ENCODE measurements at regions not wholly inside any gene's neighbourhood (a gene's known extent, or its start where the extent isn't known, plus 50 kb on each side); places are given as distances from the start of the nearest gene placed in this dataset.

GRCh38 chr13:44255771-44256364 is 117.8 kb upstream of the SERP2 start:
- DNase-seq (ENCODE audit: low read depth, low spot score), result no peak
- POLR2A ChIA-PET, result no interaction called here
- H3K4me3 ChIP-seq (ENCODE audit: low read depth, low read length), result no peak overlapping the region
- TF ChIP-seq CTCF (IDR thresholded peaks at IDR 0.05; ENCODE audit: insufficient read depth, low read length, missing control alignments), result no peak
- CTCF ChIA-PET, result interaction anchor here (0.7 kb wide), 1 partner anchor 13 kb away, joined by 3 read pairs; no protein-coding TSS in a partner anchor

- ChIA-PET CTCF (no interaction called here), POLR2A (no interaction called here)
- no peak for DNase-seq (ENCODE audit: low read depth, low spot score)
- no peak overlapping the region for H3K4me3 ChIP-seq (ENCODE audit: low read depth, low read length)
- TF ChIP-seq CTCF (IDR thresholded peaks at IDR 0.05; ENCODE audit: insufficient read depth, low read length, missing control alignments), result no peak
These were observed 115.8 kb upstream of the SERP2 start for GRCh38 chr13:44257796-44258195.

- no peak for DNase-seq (ENCODE audit: low read depth, low spot score)
- CTCF ChIA-PET, result interaction anchor here (0.7 kb wide), 1 partner anchor 9 kb away, joined by 3 read pairs; no protein-coding TSS in a partner anchor
- POLR2A ChIA-PET, result no interaction called here
- no peak overlapping the region for H3K4me3 ChIP-seq (ENCODE audit: low read depth, low read length)
- no peak for TF ChIP-seq CTCF (IDR thresholded peaks at IDR 0.05; ENCODE audit: insufficient read depth, low read length, missing control alignments)
These were observed 114.3 kb upstream of the SERP2 start for GRCh38 chr13:44259045-44260027.

- ChIA-PET CTCF (no interaction called here), POLR2A (no interaction called here)
- H3K4me3 ChIP-seq (ENCODE audit: low read depth, low read length), result no peak overlapping the region
- no peak for TF ChIP-seq CTCF (IDR thresholded peaks at IDR 0.05; ENCODE audit: insufficient read depth, low read length, missing control alignments)
- DNase-seq (ENCODE audit: low read depth, low spot score), result no peak
These were observed 113.3 kb upstream of the SERP2 start for GRCh38 chr13:44260336-44260735.

- no peak for DNase-seq (ENCODE audit: low read depth, low spot score)
- H3K4me3 ChIP-seq (ENCODE audit: low read depth, low read length), result no peak overlapping the region
- ChIA-PET CTCF (interaction anchor here (1.4 kb wide), 1 partner anchor 15 kb away, joined by 4 read pairs; no protein-coding TSS in a partner anchor), POLR2A (no interaction called here)
- no peak for TF ChIP-seq CTCF (IDR thresholded peaks at IDR 0.05; ENCODE audit: insufficient read depth, low read length, missing control alignments)
These were observed 109.6 kb upstream of the SERP2 start for GRCh38 chr13:44263751-44264620.

Measured in AG04449 (cell line).